ENCODE measurements at regions not wholly inside any gene's neighbourhood (a gene's known extent, or its start where the extent isn't known, plus 50 kb on each side); places are given as distances from the start of the nearest gene placed in this dataset.

- H3K9ac ChIP-seq, result no peak overlapping the region
- no peaks in the 10 kb centered on the region for H3K27me3 ChIP-seq (ENCODE audit: insufficient read depth, low read depth)
- H3K36me3 ChIP-seq (ENCODE audit: insufficient read depth), result no peaks in the 10 kb centered on the region
- no peaks in the 10 kb centered on the region for H3K79me2 ChIP-seq (ENCODE audit: insufficient read depth, low read depth)
- H4K20me1 ChIP-seq (ENCODE audit: insufficient read depth), result no peaks in the 10 kb centered on the region
- H3K4me1 ChIP-seq (ENCODE audit: low read depth, poor library complexity, severe bottlenecking), result no peaks in the 10 kb centered on the region
- no peak for TF ChIP-seq CTCF (conservative IDR thresholded peaks at IDR 0.05; ENCODE audit: low read depth, low read length)
- no peak overlapping the region for H3K4me2 ChIP-seq
- no peak overlapping the region for H3K27ac ChIP-seq
- no peak overlapping the region for H3K4me3 ChIP-seq (IDR thresholded peaks at IDR 0.05; ENCODE audit: insufficient read depth, low read depth, low read length)
- no peak overlapping the region for H2AFZ ChIP-seq (ENCODE audit: low read depth)
Measured at GRCh38 chrX:151510203-151510602, 53.3 kb upstream of the PASD1 start.

- H3K36me3 ChIP-seq (ENCODE audit: insufficient read depth), result no peaks in the 10 kb centered on the region
- H3K27ac ChIP-seq, result no peak overlapping the region
- H3K4me1 ChIP-seq (ENCODE audit: low read depth, poor library complexity, severe bottlenecking), result no peaks in the 10 kb centered on the region
- H3K4me2 ChIP-seq, result no peak overlapping the region
- no peak overlapping the region for H3K4me3 ChIP-seq (IDR thresholded peaks at IDR 0.05; ENCODE audit: insufficient read depth, low read depth, low read length)
- H2AFZ ChIP-seq (ENCODE audit: low read depth), result no peak overlapping the region
- no peaks in the 10 kb centered on the region for H4K20me1 ChIP-seq (ENCODE audit: insufficient read depth)
- no peaks in the 10 kb centered on the region for H3K27me3 ChIP-seq (ENCODE audit: insufficient read depth, low read depth)
- TF ChIP-seq CTCF (conservative IDR thresholded peaks at IDR 0.05; ENCODE audit: low read depth, low read length), result no peak
- no peak overlapping the region for H3K9ac ChIP-seq
- H3K79me2 ChIP-seq (ENCODE audit: insufficient read depth, low read depth), result no peaks in the 10 kb centered on the region
Measured at GRCh38 chrX:151513472-151513871, 50.0 kb upstream of the PASD1 start.
